Esophagus squamous epithelium (tissue), 4 donors: ENCODE measurements at regions not wholly inside any gene's neighbourhood (a gene's known extent, or its start where the extent isn't known, plus 50 kb on each side); places are given as distances from the start of the nearest gene placed in this dataset.

Experiments used
- CTCF ChIP-seq, 6 experiments: fragments of 450-650 bp in 4 of 6; fragments of 200-600 bp in 2 of 6; sonication (generic) in 2 of 6; IDR thresholded peaks; one replicate each; pipeline ENCODE4 v1.5.1; 2016 to 2019; ENCODE audit warnings: antibody characterized with exemption in 6 of 6, mild to moderate bottlenecking in 4 of 6, moderate library complexity in 4 of 6
- POLR2A ChIP-seq, 4 donors: fragments of 450-650 bp; IDR thresholded peaks; one replicate each; pipeline ENCODE4 v1.6.1; 2017; ENCODE audit warnings: antibody characterized with exemption in 4 of 4, mild to moderate bottlenecking in 4 of 4, moderate library complexity in 3 of 4

DNA sequence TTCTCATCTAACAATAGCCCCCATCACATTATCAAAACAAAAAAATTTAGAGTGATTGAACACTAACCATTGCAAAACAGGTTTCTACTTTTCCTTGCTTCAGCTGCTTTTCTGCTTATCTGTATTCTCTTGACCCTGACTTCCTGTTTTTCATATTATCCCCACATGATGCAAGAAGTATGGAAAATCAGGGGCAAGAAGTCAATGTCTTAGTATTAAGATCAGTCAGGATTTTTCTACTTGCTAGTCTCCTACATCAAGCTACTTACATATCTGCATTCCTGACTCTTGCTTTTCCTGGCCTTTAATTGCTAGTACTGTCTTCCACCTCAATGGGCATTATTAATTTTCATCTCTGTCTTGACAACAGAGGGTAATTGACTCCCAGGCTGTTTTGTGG, 300.2 kb downstream of the OTOL1 start:
- no peak for TF ChIP-seq CTCF (IDR thresholded peaks at IDR 0.05)
- no peak for TF ChIP-seq POLR2A (IDR thresholded peaks at IDR 0.05)
